Vagina (tissue), 2 donors: ENCODE measurements at regions not wholly inside any gene's neighbourhood (a gene's known extent, or its start where the extent isn't known, plus 50 kb on each side); places are given as distances from the start of the nearest gene placed in this dataset.

Experiments
- DNase-seq, 2 donors: peaks; one replicate each; pipeline ENCODE4 v3.0.0-alpha.2; 2017; ENCODE audit errors: extremely low spot score in 2 of 2
- H3K27ac ChIP-seq: fragments of 200-600 bp; sonication (generic); one replicate; pipeline ENCODE4 v1.5.1; 2019
- H3K27me3 ChIP-seq: fragments of 200-600 bp; sonication (generic); one replicate; pipeline ENCODE4 v1.5.1; 2019
- H3K36me3 ChIP-seq, 2 donors: fragments of 200-600 bp; sonication (generic); one replicate each; pipeline ENCODE4 v1.5.1; 2017 to 2019
- H3K4me1 ChIP-seq: fragments of 200-600 bp; sonication (generic); one replicate; pipeline ENCODE4 v1.5.1; 2019
- H3K4me3 ChIP-seq, 2 donors: fragments of 200-600 bp; sonication (generic); 1 replicate in 1 of 2; 2 replicates in 1 of 2; pipeline ENCODE4 v1.5.1; 2016 to 2019
- H3K9me3 ChIP-seq: fragments of 200-600 bp; sonication (generic); one replicate; pipeline ENCODE4 v1.5.1; 2019
- CTCF ChIP-seq, 3 experiments: fragments of 450-650 bp in 2 of 3; fragments of 200-600 bp in 1 of 3; sonication (generic) in 1 of 3; IDR thresholded peaks; one replicate each; pipeline ENCODE4 v1.5.1; 2017 to 2019; ENCODE audit warnings: antibody characterized with exemption in 3 of 3, mild to moderate bottlenecking in 2 of 3, moderate library complexity in 2 of 3
- POLR2A ChIP-seq, 2 donors: fragments of 450-650 bp; IDR thresholded peaks; one replicate each; pipeline ENCODE4 v1.6.1; 2017; ENCODE audit warnings: antibody characterized with exemption in 2 of 2, mild to moderate bottlenecking in 2 of 2, moderate library complexity in 2 of 2
- POLR2AphosphoS5 ChIP-seq, 2 donors: sonication (generic); formaldehyde crosslinking; IDR thresholded peaks; one replicate each; pipeline ENCODE4 v1.9.0; 2017; ENCODE audit warnings: antibody characterized with exemption in 2 of 2, mild to moderate bottlenecking in 2 of 2, low read depth in 1 of 2; ENCODE audit not compliant: insufficient read depth in 1 of 2
- intact Hi-C: fragments of 100-400 bp; cut with DNase I; formaldehyde crosslinking; loops from one replicate; pipeline ENCODE4 v1.15.1; 2023

DNA sequence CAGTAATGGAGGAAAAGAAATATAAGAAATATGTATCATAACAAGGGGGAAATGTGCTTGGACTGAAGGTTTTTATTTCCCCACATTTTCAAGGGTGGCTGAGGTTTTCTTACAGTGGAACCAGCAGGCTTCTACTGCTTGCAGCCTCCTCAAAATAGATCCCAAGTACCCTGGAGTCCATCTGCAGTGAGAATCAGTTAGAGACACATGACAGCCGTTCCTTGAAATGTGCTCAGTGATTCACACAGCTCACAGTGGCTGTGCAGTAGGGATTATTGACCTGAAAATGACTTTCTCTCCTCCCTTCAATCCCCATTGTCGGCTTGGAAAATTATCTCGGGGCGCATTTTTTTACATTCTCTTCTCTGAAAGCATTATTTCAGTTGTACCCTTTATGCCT is 832.0 kb downstream of the TLR4 start:
- TF ChIP-seq POLR2A (IDR thresholded peaks at IDR 0.05) (no peak), POLR2AphosphoS5 (IDR thresholded peaks at IDR 0.05; ENCODE audit: insufficient read depth in 1 of 2, low read depth in 1 of 2) (no peak), CTCF (IDR thresholded peaks at IDR 0.05) (no peak)
- H3K27ac ChIP-seq, result no peak overlapping the region
- H3K36me3 ChIP-seq, result no peaks in the 10 kb centered on the region
- intact Hi-C loops, result no loop called here
- no peaks in the 10 kb centered on the region for H3K4me1 ChIP-seq
- H3K27me3 ChIP-seq, result no peaks in the 10 kb centered on the region
- no peaks in the 10 kb centered on the region for H3K9me3 ChIP-seq
- no peak overlapping the region for H3K4me3 ChIP-seq
- no peak for DNase-seq

- DNase-seq, result no peak
- intact Hi-C loops, result no loop called here
- no peaks in the 10 kb centered on the region for H3K36me3 ChIP-seq
- H3K4me1 ChIP-seq, result no peaks in the 10 kb centered on the region
- no peaks in the 10 kb centered on the region for H3K9me3 ChIP-seq
- H3K27me3 ChIP-seq, result no peaks in the 10 kb centered on the region
- no peak overlapping the region for H3K4me3 ChIP-seq
- TF ChIP-seq POLR2A (IDR thresholded peaks at IDR 0.05) (no peak), CTCF (IDR thresholded peaks at IDR 0.05) (no peak), POLR2AphosphoS5 (IDR thresholded peaks at IDR 0.05; ENCODE audit: insufficient read depth in 1 of 2, low read depth in 1 of 2) (no peak)
- no peak overlapping the region for H3K27ac ChIP-seq
Observed at GRCh38 chr9:118538959-118539358, 830.3 kb downstream of the BRINP1 start.

DNA sequence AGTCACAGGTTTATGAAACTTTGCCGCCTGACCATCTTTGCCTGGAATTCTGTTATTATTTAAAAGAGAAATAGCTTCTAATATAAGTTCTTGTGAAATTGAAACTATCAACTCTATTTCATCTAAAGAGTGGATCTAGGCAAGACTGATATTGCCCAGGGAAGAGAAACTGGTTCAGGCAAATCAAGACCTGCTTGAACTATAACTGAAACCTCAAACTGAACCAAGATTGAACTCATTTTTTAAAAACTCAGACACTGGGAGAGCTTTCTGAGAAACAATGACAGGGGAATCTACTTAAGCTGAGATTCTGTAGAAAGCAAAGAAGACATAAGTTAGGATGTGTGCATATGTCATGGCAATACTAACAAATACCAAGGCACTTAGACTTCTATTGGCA is 815.8 kb downstream of the BRINP1 start:
- H3K36me3 ChIP-seq, result no peaks in the 10 kb centered on the region
- no peak overlapping the region for H3K27ac ChIP-seq
- no peaks in the 10 kb centered on the region for H3K9me3 ChIP-seq
- no peak overlapping the region for H3K4me3 ChIP-seq
- no peak for DNase-seq
- H3K27me3 ChIP-seq, result no peaks in the 10 kb centered on the region
- intact Hi-C loops, result no loop called here
- no peaks in the 10 kb centered on the region for H3K4me1 ChIP-seq
- TF ChIP-seq POLR2A (IDR thresholded peaks at IDR 0.05), result no peak
- no peak for TF ChIP-seq POLR2AphosphoS5 (IDR thresholded peaks at IDR 0.05; ENCODE audit: insufficient read depth in 1 of 2, low read depth in 1 of 2)
- no peak for TF ChIP-seq CTCF (IDR thresholded peaks at IDR 0.05)

DNA sequence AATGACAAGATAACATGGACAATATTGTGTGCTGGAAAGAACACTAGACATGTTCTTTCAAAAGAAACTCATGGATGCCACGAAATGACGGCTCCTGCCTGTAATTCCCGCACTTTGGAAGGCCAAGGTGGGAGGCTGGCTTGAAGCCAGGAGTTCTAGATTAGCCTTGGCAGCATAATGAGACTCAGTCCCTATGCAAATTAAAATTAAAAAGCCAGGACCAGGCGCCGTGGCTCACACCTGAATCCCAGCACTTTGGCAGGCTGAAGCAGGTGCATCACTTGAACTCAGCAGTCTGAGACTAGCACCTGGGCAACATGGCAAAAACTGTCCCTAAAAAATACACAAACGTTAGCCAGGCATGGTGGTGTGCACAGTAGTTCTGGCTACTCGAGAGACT is 814.2 kb downstream of the BRINP1 start:
- TF ChIP-seq POLR2AphosphoS5 (IDR thresholded peaks at IDR 0.05; ENCODE audit: insufficient read depth in 1 of 2, low read depth in 1 of 2) (no peak), POLR2A (IDR thresholded peaks at IDR 0.05) (no peak), CTCF (IDR thresholded peaks at IDR 0.05) (no peak)
- Histone ChIP-seq H3K4me1 (no peaks in the 10 kb centered on the region), H3K9me3 (no peaks in the 10 kb centered on the region), H3K36me3 (no peaks in the 10 kb centered on the region), H3K27ac (no peak overlapping the region), H3K4me3 (no peak overlapping the region), H3K27me3 (no peaks in the 10 kb centered on the region)
- intact Hi-C loops, result no loop called here
- DNase-seq, result no peak

GRCh38 chr9:118558026-118558425 is 811.2 kb downstream of the BRINP1 start:
- intact Hi-C loops, result no loop called here
- H3K4me1 ChIP-seq, result no peaks in the 10 kb centered on the region
- H3K27me3 ChIP-seq, result no peaks in the 10 kb centered on the region
- no peak for DNase-seq
- H3K27ac ChIP-seq, result no peak overlapping the region
- H3K36me3 ChIP-seq, result no peaks in the 10 kb centered on the region
- no peaks in the 10 kb centered on the region for H3K9me3 ChIP-seq
- no peak overlapping the region for H3K4me3 ChIP-seq
- TF ChIP-seq CTCF (IDR thresholded peaks at IDR 0.05) (no peak), POLR2AphosphoS5 (IDR thresholded peaks at IDR 0.05; ENCODE audit: insufficient read depth in 1 of 2, low read depth in 1 of 2) (no peak), POLR2A (IDR thresholded peaks at IDR 0.05) (no peak)
